Natural killer cell (primary cell): ENCODE measurements at regions not wholly inside any gene's neighbourhood (a gene's known extent, or its start where the extent isn't known, plus 50 kb on each side); places are given as distances from the start of the nearest gene placed in this dataset.

Experiments used
- ATAC-seq, 3 donors: fragments of 150-1000 bp in 2 of 3; fragments of 200-7000 bp in 1 of 3; cut with Tn5 transposase; 1 replicate in 1 of 3; 2 replicates in 2 of 3; pipeline ENCODE4 v1.10.0; 2021; ENCODE audit warnings: mild to moderate bottlenecking in 2 of 3, moderate library complexity in 2 of 3
- DNase-seq, 2 donors: peaks; one replicate each; pipeline versions ENCODE4 v3.0.0 to v3.0.0-alpha.2; 2013 to 2021; ENCODE audit warnings: mixed read lengths in 1 of 2
- H3K27ac ChIP-seq: one replicate; pipeline ENCODE4 v1.5.1; 2013; ENCODE audit warnings: mild to moderate bottlenecking, low read length
- H3K27me3 ChIP-seq: one replicate; pipeline ENCODE4 v1.6.1; 2013; ENCODE audit warnings: low read length; ENCODE audit not compliant: control insufficient read depth, insufficient read depth
- H3K36me3 ChIP-seq: one replicate; pipeline ENCODE4 v1.6.1; 2013; ENCODE audit warnings: low read length; ENCODE audit not compliant: control insufficient read depth, insufficient read depth
- H3K4me1 ChIP-seq: one replicate; pipeline ENCODE4 v1.6.1; 2013; ENCODE audit warnings: low read length; ENCODE audit not compliant: control insufficient read depth, insufficient read depth
- H3K4me3 ChIP-seq: one replicate; pipeline ENCODE4 v1.5.1; 2013; ENCODE audit warnings: low read length
- H3K9me3 ChIP-seq: one replicate; pipeline ENCODE4 v1.6.1; 2013; ENCODE audit warnings: low read length; ENCODE audit not compliant: control insufficient read depth, insufficient read depth
- H3K27ac Mint-ChIP-seq, 2 donors: one replicate each; pipeline ENCODE4 v1.8.0; 2022; ENCODE audit warnings: mild to moderate bottlenecking in 2 of 2, mixed read lengths in 2 of 2, moderate library complexity in 1 of 2
- H3K27me3 Mint-ChIP-seq, 2 donors: one replicate each; pipeline ENCODE4 v1.8.0; 2022; ENCODE audit warnings: low read depth in 2 of 2, mixed read lengths in 2 of 2
- H3K36me3 Mint-ChIP-seq: one replicate; pipeline ENCODE4 v1.8.0; 2022; ENCODE audit warnings: mixed read lengths
- H3K4me1 Mint-ChIP-seq, 2 donors: one replicate each; pipeline ENCODE4 v1.8.0; 2022; ENCODE audit warnings: mixed read lengths in 2 of 2
- H3K4me3 Mint-ChIP-seq: one replicate; pipeline ENCODE4 v1.8.0; 2022; ENCODE audit warnings: mild to moderate bottlenecking, moderate library complexity, mixed read lengths
- H3K9me3 Mint-ChIP-seq, 2 donors: one replicate each; pipeline ENCODE4 v1.8.0; 2022; ENCODE audit warnings: mixed read lengths in 2 of 2
- CTCF ChIP-seq: fragments of 200-600 bp; IDR thresholded peaks from one replicate; pipeline ENCODE4 v1.8.0; 2022; ENCODE audit warnings: antibody characterized with exemption
- WGBS: methylation state at CpG from one replicate; pipeline ENCODE4 v1.1.7; 2013; ENCODE audit warnings: missing lambda C conversion rate; ENCODE audit not compliant: insufficient coverage; 5-methylcytosine and 5-hydroxymethylcytosine counted together
- intact Hi-C: fragments of 100-400 bp; cut with micrococcal nuclease; formaldehyde crosslinking; loops from one replicate; pipeline ENCODE4 v1.14.2; 2022

GRCh38 chr5:112669328-112669963 lies 68.2 kb upstream of the APC start:
- Mint-ChIP-seq H3K9me3 (no peaks in the 10 kb centered on the region), H3K27ac (no peak overlapping the region), H3K4me1 (no peaks in the 10 kb centered on the region), H3K4me3 (no peak overlapping the region), H3K27me3 (peaks cover 6 to 22% of the 10 kb centered on the region in 2 donors), H3K36me3 (no peaks in the 10 kb centered on the region)
- Histone ChIP-seq H3K4me3 (no peak overlapping the region), H3K9me3 (no peaks in the 10 kb centered on the region), H3K27me3 (peaks cover 4% of the 10 kb centered on the region), H3K27ac (no peak overlapping the region), H3K36me3 (no peaks in the 10 kb centered on the region), H3K4me1 (no peaks in the 10 kb centered on the region)
- DNase-seq (no peak), ATAC-seq (no peak)
- 73% methylated on average over 3 of the region's 5 CpGs for WGBS
- intact Hi-C loops, result no loop called here
- TF ChIP-seq CTCF, result no peak

- DNase-seq (no peak), ATAC-seq (no peak)
- Mint-ChIP-seq H3K4me1 (no peaks in the 10 kb centered on the region), H3K9me3 (no peaks in the 10 kb centered on the region), H3K4me3 (no peak overlapping the region), H3K27ac (no peak overlapping the region), H3K36me3 (no peaks in the 10 kb centered on the region), H3K27me3 (peaks cover 25 to 26% of the 10 kb centered on the region in 2 donors)
- Histone ChIP-seq H3K27me3 (peaks cover 4% of the 10 kb centered on the region), H3K36me3 (no peaks in the 10 kb centered on the region), H3K4me3 (no peak overlapping the region), H3K4me1 (no peaks in the 10 kb centered on the region), H3K9me3 (no peaks in the 10 kb centered on the region), H3K27ac (no peak overlapping the region)
- intact Hi-C loops, result no loop called here
- TF ChIP-seq CTCF, result no peak
Observed at GRCh38 chr5:112671687-112672086, 66.0 kb upstream of the APC start.

- H3K27ac Mint-ChIP-seq, result no peak overlapping the region
Observed at GRCh38 chr5:112681481-112681908, 56.2 kb upstream of the APC start.

More at GRCh38 chr5:112681481-112681908, 56.2 kb upstream of the APC start:
- Histone ChIP-seq H3K27ac (no peak overlapping the region), H3K36me3 (no peaks in the 10 kb centered on the region), H3K9me3 (no peaks in the 10 kb centered on the region), H3K4me3 (no peak overlapping the region), H3K4me1 (no peaks in the 10 kb centered on the region), H3K27me3 (no peaks in the 10 kb centered on the region)
- H3K9me3 Mint-ChIP-seq, result no peaks in the 10 kb centered on the region
- WGBS, result 87% methylated on average over 1 of the region's 1 CpG
- no peak for TF ChIP-seq CTCF
- H3K4me1 Mint-ChIP-seq, result peaks cover 0 to 5% of the 10 kb centered on the region in 2 donors
- ATAC-seq (no peak), DNase-seq (no peak)
- H3K27me3 Mint-ChIP-seq, result peaks cover 17 to 31% of the 10 kb centered on the region in 2 donors
- H3K36me3 Mint-ChIP-seq, result no peaks in the 10 kb centered on the region
- intact Hi-C loops, result no loop called here
- H3K4me3 Mint-ChIP-seq, result no peak overlapping the region
